ENCODE measurements at regions not wholly inside any gene's neighbourhood (a gene's known extent, or its start where the extent isn't known, plus 50 kb on each side); places are given as distances from the start of the nearest gene placed in this dataset.

DNA sequence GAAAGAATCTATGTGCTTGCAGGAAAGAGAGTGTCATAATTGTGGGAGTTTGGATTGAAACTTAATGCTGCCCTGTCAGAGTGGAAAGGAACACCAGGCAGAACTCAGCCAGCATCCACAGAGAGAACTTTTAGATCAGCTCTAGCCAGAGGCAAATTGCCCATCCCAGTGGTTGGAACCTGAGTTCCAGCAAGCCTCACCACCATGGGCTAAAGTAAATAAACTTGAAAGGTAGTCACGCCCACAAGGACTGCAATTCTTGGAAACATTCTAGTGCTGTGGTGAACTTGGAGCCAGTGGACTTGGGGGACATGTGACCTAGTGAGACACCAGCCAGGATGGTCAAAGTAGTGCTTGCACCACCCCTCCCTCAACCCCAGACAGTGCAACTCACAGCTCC lies 571.6 kb downstream of the LRRIQ3 start:
- no peak for DNase-seq (ENCODE audit: low read depth, low spot score)
- Histone ChIP-seq H3K36me3 (ENCODE audit: control insufficient read depth, insufficient read depth, low read length) (no peaks in the 10 kb centered on the region), H3K4me1 (ENCODE audit: control insufficient read depth, insufficient read depth, low read length) (no peaks in the 10 kb centered on the region), H3K27ac (ENCODE audit: low read length) (no peak overlapping the region), H3K9me3 (ENCODE audit: control insufficient read depth, insufficient read depth, low read length) (no peaks in the 10 kb centered on the region), H3K27me3 (ENCODE audit: control insufficient read depth, insufficient read depth, low read length) (no peaks in the 10 kb centered on the region), H3K4me3 (ENCODE audit: low read length) (no peak overlapping the region)
- no CpG with 5 or more reads among the region's 1 CpG for WGBS (ENCODE audit: insufficient coverage, insufficient read length)

DNA sequence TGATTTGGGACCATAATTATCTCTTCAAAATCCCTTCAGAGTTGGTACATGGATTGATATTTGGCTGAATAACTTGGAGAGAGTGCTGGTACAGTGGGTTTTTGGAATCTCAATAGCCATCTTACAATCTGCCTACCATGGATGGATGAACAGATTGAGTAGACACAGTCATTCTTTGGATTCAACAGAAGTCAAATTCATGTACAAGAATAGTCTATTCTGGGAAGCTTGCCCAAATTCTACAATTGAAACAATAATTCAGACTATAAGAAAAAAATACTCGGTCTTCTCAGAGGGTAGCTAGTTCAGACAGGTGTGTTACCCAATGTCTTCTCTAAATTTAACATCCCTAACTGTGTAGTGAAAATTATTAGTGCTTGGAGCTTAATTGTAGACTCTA lies 574.0 kb downstream of the LRRIQ3 start:
- H3K36me3 ChIP-seq (ENCODE audit: control insufficient read depth, insufficient read depth, low read length): no peaks in the 10 kb centered on the region
- WGBS (ENCODE audit: insufficient coverage, insufficient read length): no CpG with 5 or more reads among the region's 1 CpG
- no peaks in the 10 kb centered on the region for H3K4me1 ChIP-seq (ENCODE audit: control insufficient read depth, insufficient read depth, low read length)
- no peaks in the 10 kb centered on the region for H3K27me3 ChIP-seq (ENCODE audit: control insufficient read depth, insufficient read depth, low read length)
- H3K4me3 ChIP-seq (ENCODE audit: low read length): no peak overlapping the region
- H3K27ac ChIP-seq (ENCODE audit: low read length): no peak overlapping the region
- no peak for DNase-seq (ENCODE audit: low read depth, low spot score)
- H3K9me3 ChIP-seq (ENCODE audit: control insufficient read depth, insufficient read depth, low read length): no peaks in the 10 kb centered on the region

DNA sequence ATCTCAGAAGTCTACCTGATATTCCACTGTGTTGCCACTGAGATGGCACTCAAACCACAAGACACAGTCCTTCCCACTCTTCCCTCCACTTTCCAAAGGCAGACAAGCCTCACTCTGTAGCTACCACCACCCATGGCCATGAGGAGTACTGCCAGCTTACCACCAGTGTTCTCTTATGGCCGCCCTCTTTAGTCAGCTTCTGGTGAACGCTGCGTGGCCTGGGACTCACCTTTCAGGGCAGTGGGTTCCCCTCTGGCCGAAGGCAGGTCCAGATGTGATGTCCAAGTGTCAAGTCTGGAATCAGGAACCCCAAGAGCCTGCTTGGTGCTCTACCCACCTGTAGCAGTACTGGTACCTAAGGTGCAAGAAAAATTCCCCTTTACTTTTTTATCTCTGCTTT lies 580.8 kb downstream of the LRRIQ3 start:
- no CpG with 5 or more reads among the region's 4 CpGs for WGBS (ENCODE audit: insufficient coverage, insufficient read length)

DNA sequence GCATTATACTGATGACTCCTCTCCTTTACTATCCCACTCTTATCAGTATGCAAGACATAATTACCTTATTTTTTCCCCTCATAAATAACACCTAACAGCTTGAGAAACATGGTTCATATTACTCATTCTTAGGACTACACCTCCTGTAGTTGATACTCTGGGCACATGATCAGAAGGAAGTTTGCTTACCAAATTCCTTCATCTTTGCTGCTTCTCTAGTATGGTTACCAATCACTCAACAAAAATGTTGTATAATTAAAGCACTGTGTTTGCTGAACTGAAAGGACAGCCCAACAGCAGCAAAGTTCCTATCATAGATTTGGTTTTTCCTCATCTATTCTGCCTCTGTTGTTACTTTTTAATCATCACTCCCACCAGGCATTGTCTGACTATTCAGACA lies 586.3 kb downstream of the LRRIQ3 start:
- no peaks in the 10 kb centered on the region for H3K27me3 ChIP-seq (ENCODE audit: control insufficient read depth, insufficient read depth, low read length)
- no peaks in the 10 kb centered on the region for H3K4me1 ChIP-seq (ENCODE audit: control insufficient read depth, insufficient read depth, low read length)
- DNase-seq (ENCODE audit: low read depth, low spot score): no peak
- no peaks in the 10 kb centered on the region for H3K9me3 ChIP-seq (ENCODE audit: control insufficient read depth, insufficient read depth, low read length)
- no peak overlapping the region for H3K27ac ChIP-seq (ENCODE audit: low read length)
- H3K36me3 ChIP-seq (ENCODE audit: control insufficient read depth, insufficient read depth, low read length): no peaks in the 10 kb centered on the region
- H3K4me3 ChIP-seq (ENCODE audit: low read length): no peak overlapping the region

More for the DNA sequence above, 580.8 kb downstream of the LRRIQ3 start:
- H3K4me3 ChIP-seq (ENCODE audit: low read length): no peak overlapping the region
- no peaks in the 10 kb centered on the region for H3K27me3 ChIP-seq (ENCODE audit: control insufficient read depth, insufficient read depth, low read length)
- DNase-seq (ENCODE audit: low read depth, low spot score): no peak
- H3K4me1 ChIP-seq (ENCODE audit: control insufficient read depth, insufficient read depth, low read length): no peaks in the 10 kb centered on the region
- no peaks in the 10 kb centered on the region for H3K36me3 ChIP-seq (ENCODE audit: control insufficient read depth, insufficient read depth, low read length)
- no peaks in the 10 kb centered on the region for H3K9me3 ChIP-seq (ENCODE audit: control insufficient read depth, insufficient read depth, low read length)
- H3K27ac ChIP-seq (ENCODE audit: low read length): no peak overlapping the region

DNA sequence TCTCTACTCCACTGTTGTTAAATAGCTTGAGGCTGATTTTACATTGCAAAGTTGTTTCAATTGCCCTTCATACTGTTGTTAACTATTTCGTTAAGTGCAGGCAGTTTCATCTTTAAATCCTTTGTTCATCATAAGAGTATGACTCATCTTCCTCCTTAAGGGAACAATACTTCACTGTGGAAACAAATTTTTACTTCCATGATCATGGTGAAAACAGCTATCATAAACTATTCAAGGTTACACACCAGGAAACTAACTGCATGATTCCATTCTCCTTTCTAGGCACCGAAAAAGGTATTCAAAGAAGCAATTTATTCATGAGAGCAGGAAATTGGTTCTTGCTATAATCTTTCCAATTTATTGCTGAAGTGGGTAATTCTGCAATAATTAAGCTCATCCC lies 593.2 kb downstream of the LRRIQ3 start:
- H3K4me1 ChIP-seq (ENCODE audit: control insufficient read depth, insufficient read depth, low read length): no peaks in the 10 kb centered on the region
- no peaks in the 10 kb centered on the region for H3K27me3 ChIP-seq (ENCODE audit: control insufficient read depth, insufficient read depth, low read length)
- H3K36me3 ChIP-seq (ENCODE audit: control insufficient read depth, insufficient read depth, low read length): no peaks in the 10 kb centered on the region
- DNase-seq (ENCODE audit: low read depth, low spot score): no peak
- H3K4me3 ChIP-seq (ENCODE audit: low read length): no peak overlapping the region
- H3K27ac ChIP-seq (ENCODE audit: low read length): no peak overlapping the region
- no CpG with 5 or more reads among the region's 2 CpGs for WGBS (ENCODE audit: insufficient coverage, insufficient read length)
- H3K9me3 ChIP-seq (ENCODE audit: control insufficient read depth, insufficient read depth, low read length): no peaks in the 10 kb centered on the region

DNA sequence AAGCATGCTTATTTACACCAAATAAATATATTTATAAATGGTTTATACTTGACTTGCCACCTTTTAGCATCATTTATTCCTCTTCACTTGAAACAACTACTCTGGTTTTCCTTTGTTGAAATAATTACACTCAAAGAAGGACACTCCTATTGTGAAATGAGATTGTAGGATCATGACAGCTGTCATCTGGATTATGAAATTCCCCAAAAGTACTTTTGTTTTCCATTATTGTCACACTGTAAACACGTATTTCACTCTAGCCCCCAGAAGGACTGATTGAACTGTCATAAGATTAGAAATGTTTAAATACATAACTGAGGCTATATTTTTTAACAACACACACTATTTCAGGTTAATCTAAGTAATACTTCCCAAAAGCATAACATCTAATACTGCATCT lies 593.8 kb downstream of the LRRIQ3 start:
- Histone ChIP-seq H3K27ac (ENCODE audit: low read length) (no peak overlapping the region), H3K4me3 (ENCODE audit: low read length) (no peak overlapping the region), H3K27me3 (ENCODE audit: control insufficient read depth, insufficient read depth, low read length) (no peaks in the 10 kb centered on the region), H3K36me3 (ENCODE audit: control insufficient read depth, insufficient read depth, low read length) (no peaks in the 10 kb centered on the region), H3K9me3 (ENCODE audit: control insufficient read depth, insufficient read depth, low read length) (no peaks in the 10 kb centered on the region), H3K4me1 (ENCODE audit: control insufficient read depth, insufficient read depth, low read length) (no peaks in the 10 kb centered on the region)
- WGBS (ENCODE audit: insufficient coverage, insufficient read length): no CpG with 5 or more reads among the region's 1 CpG
- no peak for DNase-seq (ENCODE audit: low read depth, low spot score)

DNA sequence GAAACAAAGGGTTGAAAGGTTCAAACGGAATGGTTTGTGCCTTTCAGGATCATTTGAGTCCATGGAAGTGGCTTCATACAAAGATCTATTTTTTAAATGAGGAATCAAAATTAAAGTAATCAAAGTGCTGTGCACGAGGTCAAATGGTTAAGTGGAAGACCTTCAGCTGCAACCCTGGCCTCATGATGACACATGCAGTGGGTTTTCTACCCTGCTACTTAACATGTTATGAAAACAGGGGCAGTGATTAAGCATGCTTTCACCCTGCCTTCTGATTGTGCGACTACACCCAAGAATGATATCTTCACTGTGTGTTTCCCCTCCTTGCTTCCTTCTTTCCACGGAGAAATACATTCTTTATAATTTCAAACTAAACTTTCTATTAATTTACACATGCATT lies 604.2 kb downstream of the LRRIQ3 start:
- Histone ChIP-seq H3K27me3 (ENCODE audit: control insufficient read depth, insufficient read depth, low read length) (no peaks in the 10 kb centered on the region), H3K27ac (ENCODE audit: low read length) (no peak overlapping the region), H3K4me3 (ENCODE audit: low read length) (no peak overlapping the region), H3K36me3 (ENCODE audit: control insufficient read depth, insufficient read depth, low read length) (no peaks in the 10 kb centered on the region), H3K4me1 (ENCODE audit: control insufficient read depth, insufficient read depth, low read length) (peaks cover 2% of the 10 kb centered on the region; the same call in 1 of the 2 replicates), H3K9me3 (ENCODE audit: control insufficient read depth, insufficient read depth, low read length) (no peaks in the 10 kb centered on the region)
- DNase-seq (ENCODE audit: low read depth, low spot score): no peak
- 100% methylated on average over 1 of the region's 4 CpGs for WGBS (ENCODE audit: insufficient coverage, insufficient read length)

DNA sequence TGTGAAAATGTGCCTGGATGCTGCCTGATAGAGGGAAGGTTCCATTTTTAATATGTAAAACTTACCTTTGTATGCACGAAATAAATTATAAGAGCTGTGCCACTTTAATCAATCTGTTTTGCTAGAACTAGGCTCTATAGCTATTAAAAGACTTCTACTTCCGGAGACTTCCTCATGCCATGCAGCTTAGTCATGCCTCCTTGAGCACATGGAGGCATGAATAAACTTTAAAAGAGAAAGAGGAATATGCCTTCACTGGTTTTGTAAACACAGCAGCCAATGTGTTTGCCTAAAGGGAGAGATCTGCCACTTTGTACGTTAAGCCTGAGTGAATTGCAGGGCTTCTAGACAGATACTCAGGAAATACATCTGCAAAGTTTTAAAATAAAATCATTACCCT lies 604.6 kb downstream of the LRRIQ3 start:
- H3K36me3 ChIP-seq (ENCODE audit: control insufficient read depth, insufficient read depth, low read length): no peaks in the 10 kb centered on the region
- no CpG with 5 or more reads among the region's 3 CpGs for WGBS (ENCODE audit: insufficient coverage, insufficient read length)
- DNase-seq (ENCODE audit: low read depth, low spot score): no peak
- no peak overlapping the region for H3K4me3 ChIP-seq (ENCODE audit: low read length)
- no peaks in the 10 kb centered on the region for H3K9me3 ChIP-seq (ENCODE audit: control insufficient read depth, insufficient read depth, low read length)
- no peak overlapping the region for H3K27ac ChIP-seq (ENCODE audit: low read length)
- H3K4me1 ChIP-seq (ENCODE audit: control insufficient read depth, insufficient read depth, low read length): peaks cover 2% of the 10 kb centered on the region; the same call in 1 of the 2 replicates
- no peaks in the 10 kb centered on the region for H3K27me3 ChIP-seq (ENCODE audit: control insufficient read depth, insufficient read depth, low read length)

DNA sequence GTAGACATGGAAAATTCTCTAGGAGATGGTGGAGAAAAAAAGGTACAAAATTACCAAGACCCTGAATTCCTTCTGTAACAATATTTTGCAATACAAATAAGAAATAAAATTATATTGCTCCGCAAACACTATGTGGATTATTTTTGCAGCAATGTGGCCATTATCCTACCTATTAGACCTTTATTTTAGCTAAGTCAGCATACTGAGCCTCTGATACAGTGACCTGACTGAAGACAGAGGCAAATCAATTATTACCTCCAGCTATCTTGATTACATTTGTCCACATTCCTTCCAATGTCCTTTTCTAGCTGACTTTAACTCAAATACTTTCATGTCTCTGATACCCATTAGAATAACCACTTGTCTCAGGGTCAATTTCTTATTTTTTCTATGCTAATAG lies 610.9 kb downstream of the LRRIQ3 start:
- no peaks in the 10 kb centered on the region for H3K4me1 ChIP-seq (ENCODE audit: control insufficient read depth, insufficient read depth, low read length)
- no peak for DNase-seq (ENCODE audit: low read depth, low spot score)
- no peaks in the 10 kb centered on the region for H3K27me3 ChIP-seq (ENCODE audit: control insufficient read depth, insufficient read depth, low read length)
- no peak overlapping the region for H3K4me3 ChIP-seq (ENCODE audit: low read length)
- H3K9me3 ChIP-seq (ENCODE audit: control insufficient read depth, insufficient read depth, low read length): no peaks in the 10 kb centered on the region
- no peaks in the 10 kb centered on the region for H3K36me3 ChIP-seq (ENCODE audit: control insufficient read depth, insufficient read depth, low read length)
- no peak overlapping the region for H3K27ac ChIP-seq (ENCODE audit: low read length)
- no CpG with 5 or more reads among the region's 1 CpG for WGBS (ENCODE audit: insufficient coverage, insufficient read length)

DNA sequence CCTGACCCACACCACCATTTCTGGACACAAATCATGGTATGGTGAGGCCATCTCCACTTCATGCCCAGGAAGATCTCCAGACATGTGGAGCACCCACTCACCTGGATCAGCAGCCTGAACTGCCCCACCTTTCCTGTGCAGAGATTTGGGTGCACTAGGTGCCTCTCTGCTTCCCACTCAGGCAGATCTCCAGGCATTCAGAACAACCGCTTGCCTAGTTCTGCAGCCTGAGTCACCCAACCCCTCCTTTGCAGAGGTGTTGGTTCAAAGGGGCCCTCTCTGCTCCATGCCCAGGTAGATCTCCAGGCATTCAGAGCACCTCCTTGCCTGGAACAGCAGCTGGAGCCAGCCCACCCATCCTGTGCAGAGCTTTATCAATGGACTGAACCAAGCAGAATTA lies 620.8 kb downstream of the LRRIQ3 start:
- Histone ChIP-seq H3K36me3 (ENCODE audit: control insufficient read depth, insufficient read depth, low read length) (no peaks in the 10 kb centered on the region), H3K27ac (ENCODE audit: low read length) (no peak overlapping the region), H3K4me1 (ENCODE audit: control insufficient read depth, insufficient read depth, low read length) (no peaks in the 10 kb centered on the region; the same call in 1 of the 2 replicates), H3K27me3 (ENCODE audit: control insufficient read depth, insufficient read depth, low read length) (no peaks in the 10 kb centered on the region), H3K4me3 (ENCODE audit: low read length) (no peak overlapping the region), H3K9me3 (ENCODE audit: control insufficient read depth, insufficient read depth, low read length) (no peaks in the 10 kb centered on the region)
- whole genome bisulfite sequencing (ENCODE audit: insufficient coverage, insufficient read length): no CpG with 5 or more reads among the region's 1 CpG
- no peak for DNase-seq (ENCODE audit: low read depth, low spot score)

DNA sequence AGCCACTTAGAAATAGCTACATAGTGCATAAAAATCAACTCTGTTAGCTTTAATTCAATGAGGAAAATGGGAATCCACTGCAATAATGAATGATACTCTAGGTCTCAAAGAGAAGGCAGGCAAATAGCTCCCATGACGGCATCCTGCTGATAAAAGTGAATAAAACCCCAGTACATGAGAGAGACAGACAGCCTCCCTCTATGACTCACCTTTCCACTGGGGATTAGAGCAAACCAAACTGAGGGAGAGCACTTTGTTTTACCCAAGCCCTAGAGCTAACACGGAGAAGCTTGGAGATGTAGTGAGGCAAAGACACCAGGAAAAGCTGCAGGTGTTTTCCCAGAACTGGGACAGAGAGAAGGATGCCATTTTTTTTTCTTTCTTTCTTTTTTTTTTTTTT lies 621.9 kb downstream of the LRRIQ3 start:
- H3K9me3 ChIP-seq (ENCODE audit: control insufficient read depth, insufficient read depth, low read length): no peaks in the 10 kb centered on the region
- WGBS (ENCODE audit: insufficient coverage, insufficient read length): no CpG with 5 or more reads among the region's 2 CpGs
- H3K27ac ChIP-seq (ENCODE audit: low read length): no peak overlapping the region
- H3K4me1 ChIP-seq (ENCODE audit: control insufficient read depth, insufficient read depth, low read length): no peaks in the 10 kb centered on the region; the same call in 1 of the 2 replicates
- H3K4me3 ChIP-seq (ENCODE audit: low read length): no peak overlapping the region
- no peaks in the 10 kb centered on the region for H3K36me3 ChIP-seq (ENCODE audit: control insufficient read depth, insufficient read depth, low read length)
- DNase-seq (ENCODE audit: low read depth, low spot score): no peak
- H3K27me3 ChIP-seq (ENCODE audit: control insufficient read depth, insufficient read depth, low read length): no peaks in the 10 kb centered on the region
